Hepatocyte (in vitro differentiated cells): ENCODE measurements at regions not wholly inside any gene's neighbourhood (a gene's known extent, or its start where the extent isn't known, plus 50 kb on each side); places are given as distances from the start of the nearest gene placed in this dataset.

Source experiments
- DNase-seq: peaks from one replicate; pipeline ENCODE4 v3.0.0-alpha.2; 2016; ENCODE audit warnings: low spot score
- H2AFZ ChIP-seq: fragments of 200-600 bp; sonication (generic); 2 replicates; pipeline ENCODE4 v1.6.0; 2016; ENCODE audit warnings: antibody characterized with exemption, mild to moderate bottlenecking
- H3K27ac ChIP-seq: fragments of 200-600 bp; sonication (generic); 2 replicates; pipeline ENCODE4 v1.5.1; 2016; ENCODE audit warnings: mild to moderate bottlenecking
- H3K27me3 ChIP-seq: fragments of 200-600 bp; sonication (generic); 2 replicates; pipeline ENCODE4 v1.6.1; 2016
- H3K36me3 ChIP-seq: fragments of 200-600 bp; sonication (generic); replicated peaks from 2 replicates; pipeline ENCODE4 v1.5.1; 2016; ENCODE audit warnings: low read depth; ENCODE audit not compliant: insufficient read depth
- H3K4me1 ChIP-seq: fragments of 200-600 bp; sonication (generic); 2 replicates; pipeline ENCODE4 v1.5.1; 2016; ENCODE audit warnings: mild to moderate bottlenecking, moderate library complexity; ENCODE audit not compliant: insufficient read depth
- H3K4me2 ChIP-seq: fragments of 200-600 bp; sonication (generic); 2 replicates; pipeline ENCODE4 v1.6.0; 2016
- H3K4me3 ChIP-seq: fragments of 200-600 bp; sonication (generic); 2 replicates; pipeline ENCODE4 v1.5.1; 2016; ENCODE audit warnings: mild to moderate bottlenecking
- H3K79me2 ChIP-seq: fragments of 200-600 bp; sonication (generic); 2 replicates; pipeline ENCODE4 v1.6.0; 2017; ENCODE audit warnings: mild to moderate bottlenecking
- H3K9me2 ChIP-seq: fragments of 200-600 bp; sonication (generic); replicated peaks from 2 replicates; pipeline ENCODE4 v1.6.0; 2017; ENCODE audit warnings: mild to moderate bottlenecking; ENCODE audit not compliant: insufficient read depth
- H3K9me3 ChIP-seq: fragments of 200-600 bp; sonication (generic); 2 replicates; pipeline ENCODE4 v1.5.1; 2016; ENCODE audit warnings: low read depth, mild to moderate bottlenecking
- H4K20me1 ChIP-seq: fragments of 200-600 bp; sonication (generic); 2 replicates; pipeline ENCODE4 v1.6.0; 2016; ENCODE audit warnings: mild to moderate bottlenecking; ENCODE audit not compliant: insufficient read depth, poor library complexity, severe bottlenecking
- EZH2 ChIP-seq: fragments of 200-600 bp; sonication (generic); IDR thresholded peaks from 2 replicates; pipeline ENCODE4 v1.6.1; 2016; ENCODE audit warnings: antibody characterized with exemption, mild to moderate bottlenecking, borderline replicate concordance
- EZH2phosphoT487 ChIP-seq: fragments of 200-600 bp; sonication (generic); IDR thresholded peaks from one replicate; pipeline ENCODE4 v1.6.1; 2018; ENCODE audit warnings: antibody characterized with exemption, mild to moderate bottlenecking, low read depth, moderate library complexity; ENCODE audit not compliant: unreplicated experiment, severe bottlenecking
- WGBS: methylation state at CpG from one replicate; pipeline ENCODE4 v1.1.6; 2016; ENCODE audit warnings: low lambda C conversion rate; ENCODE audit errors: missing lambda C conversion rate; 5-methylcytosine and 5-hydroxymethylcytosine counted together
- TF ChIP-seq, protein P1 (sequence below): fragments of 200-600 bp; sonication (generic); IDR thresholded peaks from 2 replicates; pipeline ENCODE4 v1.5.1; 2016; ENCODE audit warnings: antibody characterized with exemption, mild to moderate bottlenecking; ENCODE audit not compliant: poor library complexity

DNA sequence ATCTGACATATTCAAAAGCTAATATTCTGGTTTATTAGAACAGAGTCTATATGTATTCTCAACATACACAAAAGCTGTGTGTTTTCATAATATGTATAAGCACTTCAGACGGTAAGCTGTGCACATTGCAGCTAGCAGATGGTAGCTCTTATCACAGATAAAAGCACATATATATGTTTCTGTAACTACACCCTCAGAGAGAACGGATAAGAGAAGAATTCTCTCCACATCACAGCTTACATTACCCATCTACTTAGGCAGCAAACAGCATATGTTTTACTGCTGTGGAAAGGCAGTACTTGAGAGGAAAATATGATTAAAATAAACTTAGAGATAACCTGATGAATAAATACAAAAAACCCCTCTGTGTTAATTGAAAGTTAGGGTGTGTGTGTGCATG is 450.9 kb upstream of the ZNF608 start:
- H3K9me3 ChIP-seq, result no peaks in the 10 kb centered on the region
- H4K20me1 ChIP-seq, result no peaks in the 10 kb centered on the region
- DNase-seq, result no peak
- H3K27me3 ChIP-seq, result no peaks in the 10 kb centered on the region
- no peaks in the 10 kb centered on the region for H3K36me3 ChIP-seq
- H2AFZ ChIP-seq, result no peak overlapping the region
- 66% methylated on average over 2 of the region's 2 CpGs for WGBS
- peak overlapping the region; percentile 65 for H3K4me2 ChIP-seq
- H3K27ac ChIP-seq, result no peak overlapping the region
- H3K4me1 ChIP-seq, result peaks cover 21% of the 10 kb centered on the region
- no peaks in the 10 kb centered on the region for H3K79me2 ChIP-seq
- no peaks in the 10 kb centered on the region for H3K9me2 ChIP-seq
- TF ChIP-seq EZH2phosphoT487, result no peak
- TF ChIP-seq EZH2, result no peak
- TF ChIP-seq, protein P1, sequence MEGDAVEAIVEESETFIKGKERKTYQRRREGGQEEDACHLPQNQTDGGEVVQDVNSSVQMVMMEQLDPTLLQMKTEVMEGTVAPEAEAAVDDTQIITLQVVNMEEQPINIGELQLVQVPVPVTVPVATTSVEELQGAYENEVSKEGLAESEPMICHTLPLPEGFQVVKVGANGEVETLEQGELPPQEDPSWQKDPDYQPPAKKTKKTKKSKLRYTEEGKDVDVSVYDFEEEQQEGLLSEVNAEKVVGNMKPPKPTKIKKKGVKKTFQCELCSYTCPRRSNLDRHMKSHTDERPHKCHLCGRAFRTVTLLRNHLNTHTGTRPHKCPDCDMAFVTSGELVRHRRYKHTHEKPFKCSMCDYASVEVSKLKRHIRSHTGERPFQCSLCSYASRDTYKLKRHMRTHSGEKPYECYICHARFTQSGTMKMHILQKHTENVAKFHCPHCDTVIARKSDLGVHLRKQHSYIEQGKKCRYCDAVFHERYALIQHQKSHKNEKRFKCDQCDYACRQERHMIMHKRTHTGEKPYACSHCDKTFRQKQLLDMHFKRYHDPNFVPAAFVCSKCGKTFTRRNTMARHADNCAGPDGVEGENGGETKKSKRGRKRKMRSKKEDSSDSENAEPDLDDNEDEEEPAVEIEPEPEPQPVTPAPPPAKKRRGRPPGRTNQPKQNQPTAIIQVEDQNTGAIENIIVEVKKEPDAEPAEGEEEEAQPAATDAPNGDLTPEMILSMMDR, result no peak
- H3K4me3 ChIP-seq, result no peak overlapping the region

DNA sequence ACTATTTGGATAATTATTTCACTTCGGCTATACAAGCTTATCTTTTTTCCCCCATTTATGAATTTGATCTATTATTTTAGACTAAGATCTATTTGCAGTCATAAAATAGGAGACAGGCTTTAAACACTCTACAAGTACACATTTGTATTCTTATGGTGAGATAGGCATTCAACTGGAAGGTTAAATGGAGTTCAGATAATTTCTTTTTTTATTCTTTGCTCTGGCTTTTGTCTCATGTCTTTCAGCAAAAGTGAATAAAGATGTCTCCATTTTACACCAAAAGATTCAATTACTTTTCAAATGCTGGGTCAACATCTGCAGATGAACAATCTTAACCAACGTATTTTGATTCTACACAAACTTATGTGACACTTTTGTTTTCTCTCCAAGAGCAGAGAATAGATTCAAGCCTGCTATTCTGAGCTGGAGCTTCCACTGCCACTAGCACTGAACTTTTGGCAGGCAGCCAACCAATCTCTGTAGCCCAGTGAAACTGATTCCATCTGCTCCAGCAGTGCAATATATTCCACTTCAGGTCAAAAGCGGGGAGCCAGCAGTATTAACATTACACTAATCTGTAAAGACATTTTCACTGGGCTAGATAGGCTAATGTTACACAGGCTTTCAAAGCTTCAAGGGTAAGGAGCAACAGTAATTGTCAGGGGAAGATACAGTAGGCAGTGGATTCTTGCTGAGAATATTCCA is 452.0 kb upstream of the ZNF608 start:
- H3K4me1 ChIP-seq, result peaks cover 21% of the 10 kb centered on the region
- no peak overlapping the region for H2AFZ ChIP-seq
- peak; percentile 90 for DNase-seq
- no peaks in the 10 kb centered on the region for H3K9me3 ChIP-seq
- peak overlapping the region; percentile 11 for H3K4me2 ChIP-seq
- H3K27ac ChIP-seq, result no peak overlapping the region
- 33% methylated on average over 3 of the region's 3 CpGs for WGBS
- no peaks in the 10 kb centered on the region for H3K27me3 ChIP-seq
- no peak overlapping the region for H3K4me3 ChIP-seq
- no peaks in the 10 kb centered on the region for H3K36me3 ChIP-seq
- H3K9me2 ChIP-seq, result no peaks in the 10 kb centered on the region
- no peak for TF ChIP-seq EZH2
- TF ChIP-seq EZH2phosphoT487, result no peak
- TF ChIP-seq, protein P1, result no peak
- H3K79me2 ChIP-seq, result no peaks in the 10 kb centered on the region
- H4K20me1 ChIP-seq, result no peaks in the 10 kb centered on the region

DNA sequence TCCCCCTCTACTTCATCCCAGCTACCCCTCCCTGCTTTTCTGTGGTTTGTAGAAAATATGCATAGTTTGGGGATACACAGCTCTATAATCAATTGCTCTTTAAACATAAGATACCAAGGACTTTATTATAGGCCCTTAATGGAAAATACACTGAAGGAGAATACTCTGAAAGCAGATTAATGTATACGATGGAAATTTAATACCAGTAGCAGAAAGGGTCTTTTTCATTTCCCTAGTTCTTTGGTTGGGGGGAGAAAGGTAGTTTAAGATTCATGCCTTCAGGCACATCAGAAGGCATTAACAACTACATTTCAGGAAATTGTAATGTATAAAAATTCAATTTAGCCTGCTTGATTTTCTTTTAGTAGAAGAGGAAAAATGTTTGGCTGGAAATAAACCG is 452.9 kb upstream of the ZNF608 start:
- WGBS, result 59% methylated on average over 2 of the region's 2 CpGs
- Histone ChIP-seq H3K9me3 (no peaks in the 10 kb centered on the region), H3K79me2 (no peaks in the 10 kb centered on the region), H3K4me3 (no peak overlapping the region), H2AFZ (no peak overlapping the region), H3K4me2 (no peak overlapping the region), H4K20me1 (no peaks in the 10 kb centered on the region), H3K27ac (no peak overlapping the region), H3K4me1 (peaks cover 21% of the 10 kb centered on the region), H3K27me3 (no peaks in the 10 kb centered on the region), H3K36me3 (no peaks in the 10 kb centered on the region), H3K9me2 (no peaks in the 10 kb centered on the region)
- DNase-seq, result no peak
- TF ChIP-seq EZH2, result no peak
- TF ChIP-seq, protein P1, result no peak
- TF ChIP-seq EZH2phosphoT487, result no peak
